ENCODE measurements at regions not wholly inside any gene's neighbourhood (a gene's known extent, or its start where the extent isn't known, plus 50 kb on each side); places are given as distances from the start of the nearest gene placed in this dataset.
A peak's percentile ranks its signal among the peaks of the same experiment; 100 is the strongest.

DNA sequence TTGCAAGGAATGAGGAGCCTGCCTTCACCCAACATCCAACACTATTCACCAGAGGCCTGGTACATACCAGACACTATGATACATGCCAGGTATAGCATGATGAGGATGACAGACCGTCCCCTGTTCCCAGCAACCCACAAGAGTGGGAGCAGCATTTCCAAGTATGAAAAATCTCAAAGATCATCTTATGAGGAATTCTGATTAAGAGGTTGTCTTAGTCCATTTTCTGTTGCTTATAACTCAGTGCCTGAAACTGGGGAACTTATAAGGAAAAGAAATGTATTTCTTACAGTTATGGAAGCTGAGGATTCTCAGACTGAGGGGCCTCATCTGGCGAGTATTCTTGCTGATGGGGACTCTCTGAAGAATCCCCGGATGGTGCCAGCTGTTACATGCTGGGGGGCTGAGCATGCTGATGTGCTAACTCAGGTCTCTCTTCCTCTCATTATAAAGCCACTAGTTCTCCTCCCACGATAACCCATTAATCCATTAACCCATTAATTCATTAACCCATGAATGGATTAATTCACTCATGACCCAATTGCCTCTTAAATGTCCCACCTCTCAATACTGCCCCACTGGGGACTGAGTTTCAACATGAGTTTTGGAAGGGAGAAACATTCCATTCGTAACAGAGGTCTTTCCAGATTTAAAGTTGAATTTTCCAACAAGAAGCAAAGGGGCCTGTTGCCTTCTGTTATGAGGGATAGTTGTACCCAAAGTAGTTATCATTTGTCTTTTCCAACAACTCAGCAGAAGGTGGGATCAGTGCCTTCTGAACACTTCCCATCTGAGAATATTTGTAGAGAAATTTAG lies 173.9 kb downstream of the HERPUD2 start:
- CTCF ChIA-PET: interaction anchor here (0.6 to 2.9 kb wide), 20 partner anchors 8 to 763 kb away, joined by 3 to 21 read pairs (median 4); no protein-coding TSS in a partner anchor
- DNase-seq (ENCODE audit: low read depth, low spot score) (no peak), ATAC-seq (no peak; the same call in 2 of the 3 replicates), FAIRE-seq (no peak)
- intact Hi-C loops (cut with micrococcal nuclease; ENCODE audit: unreplicated experiment): loop anchor here (1.0 to 5.0 kb wide), 4 partner anchors 96 to 449 kb away; no protein-coding TSS in a partner anchor
- Histone ChIP-seq H3K4me2 (ENCODE audit: control insufficient read depth, insufficient read depth) (no peak overlapping the region), H3K27me3 (replicated peaks in 1 of 2; ENCODE audit: control insufficient read depth in 2 of 2, insufficient read depth in 2 of 2, low read length in 1 of 2) (peaks cover 0 to 4% of the 10 kb centered on the region in 2 experiments; a peak in 2 of 4 replicates), H3K4me1 (ENCODE audit: control insufficient read depth, insufficient read depth, low read length) (no peaks in the 10 kb centered on the region), H3K9ac (ENCODE audit: control insufficient read depth, insufficient read depth, low read length) (no peak overlapping the region), H3K36me3 (ENCODE audit: control insufficient read depth in 2 of 2, insufficient read depth in 2 of 2, low read length in 1 of 2) (no peaks in the 10 kb centered on the region), H4K20me1 (ENCODE audit: control insufficient read depth, insufficient read depth) (no peaks in the 10 kb centered on the region), H2AFZ (ENCODE audit: control insufficient read depth, low read depth, low read length) (no peak overlapping the region), H3K79me2 (ENCODE audit: control insufficient read depth, insufficient read depth, low read length) (no peaks in the 10 kb centered on the region), H3K9me3 (replicated peaks; ENCODE audit: control insufficient read depth, insufficient read depth, low read length) (no peaks in the 10 kb centered on the region), H3K4me3 (no peak overlapping the region), H3K27ac (ENCODE audit: control insufficient read depth, insufficient read depth) (no peak overlapping the region)
- in situ Hi-C loops (cut with MboI): loop anchor here (25.0 kb wide), 2 partner anchors 309 to 459 kb away; no protein-coding TSS in a partner anchor
- SMC1A ChIA-PET (ENCODE audit: uncharacterized antibody, unreplicated experiment): interaction anchor here (0.9 to 2.1 kb wide), 8 partner anchors 8 to 330 kb away, joined by 3 to 8 read pairs (median 4); no protein-coding TSS in a partner anchor
- WGBS (ENCODE audit: insufficient coverage, insufficient replicate concordance, low lambda C conversion rate, missing lambda C conversion rate): 25% methylated on average over 5 of the region's 5 CpGs
- no TSS peak for BruUV-seq (replicated peaks)
- RAD21 ChIA-PET (ENCODE audit: unreplicated experiment): interaction anchor here (1.1 to 2.0 kb wide), 3 partner anchors 96 to 849 kb away, joined by 3 to 13 read pairs (median 4); no protein-coding TSS in a partner anchor
- POLR2A ChIA-PET: no interaction called here
- no peak for TF ChIP-seq SMARCA5 (IDR thresholded peaks at IDR 0.05)

- WGBS (ENCODE audit: insufficient coverage, insufficient replicate concordance, low lambda C conversion rate, missing lambda C conversion rate): 22% methylated on average over 14 of the region's 14 CpGs
- SMC1A ChIA-PET (ENCODE audit: uncharacterized antibody, unreplicated experiment): interaction anchor here (0.8 to 2.1 kb wide), 9 partner anchors 9 to 329 kb away, joined by 3 to 8 read pairs (median 4); no protein-coding TSS in a partner anchor
- POLR2A ChIA-PET: interaction anchor here (0.8 kb wide), 1 partner anchor 96 kb away, joined by 3 read pairs; no protein-coding TSS in a partner anchor
- CTCF ChIA-PET: interaction anchor here (0.5 to 2.9 kb wide), 24 partner anchors 9 to 762 kb away, joined by 3 to 21 read pairs (median 3); no protein-coding TSS in a partner anchor
- RAD21 ChIA-PET (ENCODE audit: unreplicated experiment): interaction anchor here (0.9 to 2.0 kb wide), 4 partner anchors 25 to 848 kb away, joined by 3 to 13 read pairs (median 4); no protein-coding TSS in a partner anchor
- Histone ChIP-seq H3K4me3 (no peak overlapping the region), H2AFZ (ENCODE audit: control insufficient read depth, low read depth, low read length) (peak overlapping the region; percentile 65; the same call in 1 of the 2 replicates), H3K36me3 (ENCODE audit: control insufficient read depth in 2 of 2, insufficient read depth in 2 of 2, low read length in 1 of 2) (no peaks in the 10 kb centered on the region), H3K27me3 (replicated peaks in 1 of 2; ENCODE audit: control insufficient read depth in 2 of 2, insufficient read depth in 2 of 2, low read length in 1 of 2) (peaks cover 0 to 4% of the 10 kb centered on the region in 2 experiments; a peak in 2 of 4 replicates), H3K4me1 (ENCODE audit: control insufficient read depth, insufficient read depth, low read length) (no peaks in the 10 kb centered on the region), H3K79me2 (ENCODE audit: control insufficient read depth, insufficient read depth, low read length) (no peaks in the 10 kb centered on the region), H3K9ac (ENCODE audit: control insufficient read depth, insufficient read depth, low read length) (no peak overlapping the region), H4K20me1 (ENCODE audit: control insufficient read depth, insufficient read depth) (no peaks in the 10 kb centered on the region), H3K27ac (ENCODE audit: control insufficient read depth, insufficient read depth) (no peak overlapping the region), H3K9me3 (replicated peaks; ENCODE audit: control insufficient read depth, insufficient read depth, low read length) (no peaks in the 10 kb centered on the region), H3K4me2 (ENCODE audit: control insufficient read depth, insufficient read depth) (no peak overlapping the region)
- in situ Hi-C loops (cut with MboI): loop anchor here (25.0 kb wide), 2 partner anchors 308 to 458 kb away; no protein-coding TSS in a partner anchor
- intact Hi-C loops (cut with micrococcal nuclease; ENCODE audit: unreplicated experiment): loop anchor here (1.0 to 5.0 kb wide), 4 partner anchors 95 to 448 kb away; no protein-coding TSS in a partner anchor
- no TSS peak for BruUV-seq (replicated peaks)
- DNase-seq (ENCODE audit: low read depth, low spot score) (peak; percentile 4), ATAC-seq (peak; percentile 93), FAIRE-seq (peak; percentile 95)
- TF ChIP-seq, protein P1, sequence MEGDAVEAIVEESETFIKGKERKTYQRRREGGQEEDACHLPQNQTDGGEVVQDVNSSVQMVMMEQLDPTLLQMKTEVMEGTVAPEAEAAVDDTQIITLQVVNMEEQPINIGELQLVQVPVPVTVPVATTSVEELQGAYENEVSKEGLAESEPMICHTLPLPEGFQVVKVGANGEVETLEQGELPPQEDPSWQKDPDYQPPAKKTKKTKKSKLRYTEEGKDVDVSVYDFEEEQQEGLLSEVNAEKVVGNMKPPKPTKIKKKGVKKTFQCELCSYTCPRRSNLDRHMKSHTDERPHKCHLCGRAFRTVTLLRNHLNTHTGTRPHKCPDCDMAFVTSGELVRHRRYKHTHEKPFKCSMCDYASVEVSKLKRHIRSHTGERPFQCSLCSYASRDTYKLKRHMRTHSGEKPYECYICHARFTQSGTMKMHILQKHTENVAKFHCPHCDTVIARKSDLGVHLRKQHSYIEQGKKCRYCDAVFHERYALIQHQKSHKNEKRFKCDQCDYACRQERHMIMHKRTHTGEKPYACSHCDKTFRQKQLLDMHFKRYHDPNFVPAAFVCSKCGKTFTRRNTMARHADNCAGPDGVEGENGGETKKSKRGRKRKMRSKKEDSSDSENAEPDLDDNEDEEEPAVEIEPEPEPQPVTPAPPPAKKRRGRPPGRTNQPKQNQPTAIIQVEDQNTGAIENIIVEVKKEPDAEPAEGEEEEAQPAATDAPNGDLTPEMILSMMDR (IDR thresholded peaks at IDR 0.05 in 2 of 3, conservative IDR thresholded peaks at IDR 0.05 in 1 of 3; ENCODE audit: control insufficient read depth in 2 of 3, extremely low read depth in 1 of 3, insufficient read depth in 1 of 3, low read depth in 3 of 3, low read length in 3 of 3): peak; percentile 86 to 87 (median 86)
- TF ChIP-seq YY1 (IDR thresholded peaks at IDR 0.05; ENCODE audit: low read depth, low read length): peak; percentile 64; the same call in 1 of the 2 replicates
- peak; percentile 72 for TF ChIP-seq SMC3 (IDR thresholded peaks at IDR 0.05; ENCODE audit: borderline replicate concordance, low read length)
- TF ChIP-seq RAD21 (IDR thresholded peaks at IDR 0.05; ENCODE audit: insufficient read depth, low read depth, low read length): peak; percentile 81
- TF ChIP-seq NBN (IDR thresholded peaks at IDR 0.05): no peak
These were observed 174.7 kb downstream of the HERPUD2 start for GRCh38 chr7:35519971-35520809.

All from GM12878 (cell line).